Coronary artery (tissue), 2 donors: ENCODE measurements at regions not wholly inside any gene's neighbourhood (a gene's known extent, or its start where the extent isn't known, plus 50 kb on each side); places are given as distances from the start of the nearest gene placed in this dataset.

Source experiments
- DNase-seq: peaks from one replicate; pipeline ENCODE4 v3.0.0-alpha.2; 2017; ENCODE audit warnings: low spot score
- H3K27ac ChIP-seq, 2 donors: fragments of 200-600 bp; sonication (generic); one replicate each; pipeline ENCODE4 v1.5.1; 2016 to 2019
- H3K4me3 ChIP-seq: fragments of 200-600 bp; sonication (generic); 2 replicates; pipeline ENCODE4 v1.5.1; 2016; ENCODE audit warnings: mild to moderate bottlenecking, moderate library complexity
- CTCF ChIP-seq: fragments of 200-600 bp; sonication (generic); IDR thresholded peaks from one replicate; pipeline ENCODE4 v1.5.1; 2019; ENCODE audit warnings: antibody characterized with exemption

DNA sequence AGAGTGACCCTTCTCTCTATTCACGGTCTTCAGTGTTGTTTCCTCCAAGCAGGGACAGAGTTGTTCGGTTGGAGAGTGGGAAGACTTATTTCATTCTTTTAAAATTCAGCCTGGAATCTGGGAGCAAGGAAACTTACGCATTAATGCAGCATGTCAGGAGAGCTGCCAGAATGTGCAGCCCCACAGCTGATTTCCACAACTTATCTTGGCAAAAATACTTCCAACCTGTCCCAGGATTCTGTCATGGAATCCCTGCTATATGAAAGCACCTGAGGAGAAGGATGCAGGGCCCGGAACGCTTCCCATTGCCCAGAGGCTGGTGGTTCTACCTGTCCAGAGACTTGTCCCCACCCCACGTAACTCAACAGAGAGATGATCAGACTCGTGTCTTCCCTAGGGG lies 86.9 kb upstream of the MKI67 start:
- no peak for DNase-seq
- H3K4me3 ChIP-seq, result no peak overlapping the region
- H3K27ac ChIP-seq, result no peak overlapping the region
- no peak for TF ChIP-seq CTCF

- no peak for TF ChIP-seq CTCF
- DNase-seq, result no peak
- Histone ChIP-seq H3K27ac (no peak overlapping the region), H3K4me3 (no peak overlapping the region)
Observed at GRCh38 chr10:128215733-128216132, 89.5 kb upstream of the MKI67 start.

- no peak for TF ChIP-seq CTCF
- no peak overlapping the region for H3K27ac ChIP-seq
- no peak for DNase-seq
- H3K4me3 ChIP-seq, result no peak overlapping the region
Observed at GRCh38 chr10:128217136-128217535, 90.9 kb upstream of the MKI67 start.

DNA sequence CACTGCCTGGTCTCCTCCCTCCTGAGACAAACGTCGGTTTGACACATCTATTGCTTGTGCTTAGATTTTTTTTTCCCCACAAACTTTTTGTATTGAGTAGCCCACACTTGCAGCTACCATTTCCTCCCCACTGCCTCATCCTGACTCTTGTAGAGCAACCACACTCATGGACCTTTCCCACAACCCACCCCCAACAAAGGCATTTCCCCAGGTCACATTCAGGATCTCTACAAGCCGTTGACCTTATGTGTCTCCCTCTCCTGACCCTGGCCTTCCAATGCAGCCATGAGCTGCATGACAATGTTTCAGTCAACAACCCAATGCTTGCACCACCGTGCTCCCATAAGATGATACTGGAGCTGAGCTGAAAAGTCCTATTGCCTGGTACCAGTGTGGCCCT lies 91.9 kb upstream of the MKI67 start:
- no peak for DNase-seq
- no peak overlapping the region for H3K4me3 ChIP-seq
- TF ChIP-seq CTCF, result no peak
- H3K27ac ChIP-seq, result no peak overlapping the region

GRCh38 chr10:128219295-128219694 lies 93.1 kb upstream of the MKI67 start:
- Histone ChIP-seq H3K27ac (no peak overlapping the region), H3K4me3 (no peak overlapping the region)

GRCh38 chr10:128220021-128220420 lies 93.8 kb upstream of the MKI67 start:
- TF ChIP-seq CTCF, result no peak
- Histone ChIP-seq H3K4me3 (no peak overlapping the region), H3K27ac (no peak overlapping the region)
- DNase-seq, result no peak

More at GRCh38 chr10:128219295-128219694, 93.1 kb upstream of the MKI67 start:
- no peak for TF ChIP-seq CTCF
- DNase-seq, result no peak

DNA sequence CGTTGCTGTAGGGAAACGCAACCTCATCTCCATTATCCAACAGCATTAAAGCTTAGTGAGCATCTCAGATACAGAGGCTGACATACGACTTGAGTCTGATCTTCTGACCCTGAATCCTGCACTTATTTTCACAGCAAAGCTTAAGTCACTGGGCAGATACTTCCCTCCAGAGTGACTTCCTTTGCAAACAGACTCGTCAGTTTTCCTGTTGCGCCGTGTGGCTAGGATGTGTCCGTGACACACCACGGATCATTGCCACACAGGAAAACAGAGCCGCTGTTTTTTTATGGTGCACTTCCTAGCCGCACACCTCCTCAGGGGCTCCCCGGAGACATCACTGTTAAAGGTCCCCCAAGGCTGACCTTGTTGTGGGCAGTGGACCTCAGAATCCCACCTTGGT lies 94.9 kb upstream of the MKI67 start:
- no peak overlapping the region for H3K4me3 ChIP-seq
- no peak for TF ChIP-seq CTCF
- H3K27ac ChIP-seq, result no peak overlapping the region
- no peak for DNase-seq
